ENCODE measurements at regions not wholly inside any gene's neighbourhood (a gene's known extent, or its start where the extent isn't known, plus 50 kb on each side); places are given as distances from the start of the nearest gene placed in this dataset.

GRCh38 chr14:52166822-52167221 is 98.0 kb upstream of the NID2 start:
- peaks cover 1% of the 10 kb centered on the region; the same call in 1 of the 3 replicates for H3K9me3 ChIP-seq (replicated peaks; ENCODE audit: control insufficient read depth, insufficient read depth, low read length)
- RAD21 ChIA-PET (ENCODE audit: unreplicated experiment), result no interaction called here
- FAIRE-seq, result no peak

DNA sequence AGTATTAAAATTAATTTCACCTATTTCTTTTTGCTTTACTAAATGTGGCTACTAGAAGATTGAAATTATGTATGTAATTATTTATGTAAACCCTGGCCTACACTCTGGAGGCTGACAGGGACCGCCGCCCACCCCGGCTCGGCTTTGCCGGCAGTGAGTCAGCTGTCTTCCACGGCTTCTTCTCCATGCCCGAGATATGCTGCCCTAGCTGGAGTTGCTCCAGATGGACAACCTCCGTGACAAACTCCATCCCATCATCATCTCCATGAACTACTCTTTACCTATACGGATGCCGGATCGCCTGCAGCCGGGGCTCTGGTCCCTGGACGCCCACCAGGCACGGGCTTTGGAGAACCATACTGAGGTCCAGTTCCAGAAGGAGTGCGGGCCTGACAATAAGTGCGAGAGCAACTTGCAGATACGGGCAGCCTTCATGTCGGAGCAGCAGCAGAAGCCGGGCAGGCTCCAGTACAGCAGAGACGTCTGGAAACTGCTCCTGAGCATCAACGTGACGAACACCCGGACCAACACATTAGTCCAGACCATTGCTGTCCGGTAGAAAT is 86.9 kb upstream of the NID2 start:
- CTCF ChIA-PET, result no interaction called here
- Histone ChIP-seq H3K9ac (ENCODE audit: control insufficient read depth, insufficient read depth, low read length) (no peak overlapping the region), H3K4me2 (ENCODE audit: control insufficient read depth, insufficient read depth) (no peak overlapping the region), H3K36me3 (ENCODE audit: control insufficient read depth in 2 of 2, insufficient read depth in 2 of 2, low read length in 1 of 2) (no peaks in the 10 kb centered on the region), H3K4me1 (ENCODE audit: control insufficient read depth, insufficient read depth, low read length) (no peaks in the 10 kb centered on the region), H3K27me3 (replicated peaks in 1 of 2; ENCODE audit: control insufficient read depth in 2 of 2, insufficient read depth in 2 of 2, low read length in 1 of 2) (no peaks in the 10 kb centered on the region), H2AFZ (ENCODE audit: control insufficient read depth, low read depth, low read length) (no peak overlapping the region), H3K4me3 (no peak overlapping the region), H4K20me1 (ENCODE audit: control insufficient read depth, insufficient read depth) (no peaks in the 10 kb centered on the region), H3K79me2 (ENCODE audit: control insufficient read depth, insufficient read depth, low read length) (no peaks in the 10 kb centered on the region), H3K9me3 (replicated peaks; ENCODE audit: control insufficient read depth, insufficient read depth, low read length) (no peaks in the 10 kb centered on the region), H3K27ac (ENCODE audit: control insufficient read depth, insufficient read depth) (no peak overlapping the region)
- in situ Hi-C loops (cut with MboI), result no loop called here
- 67% methylated on average over 24 of the region's 24 CpGs for WGBS (ENCODE audit: insufficient coverage, insufficient replicate concordance, low lambda C conversion rate, missing lambda C conversion rate)
- ATAC-seq, result no peak
- RAD21 ChIA-PET (ENCODE audit: unreplicated experiment), result no interaction called here
- DNase-seq (ENCODE audit: low read depth, low spot score), result no peak
- BruUV-seq (replicated peaks), result no TSS peak
- POLR2A ChIA-PET, result no interaction called here
- intact Hi-C loops (cut with micrococcal nuclease; ENCODE audit: unreplicated experiment), result no loop called here
- SMC1A ChIA-PET (ENCODE audit: uncharacterized antibody, unreplicated experiment), result no interaction called here
- no peak for FAIRE-seq
- TF ChIP-seq JUNB (IDR thresholded peaks at IDR 0.05) (no peak), PML (IDR thresholded peaks at IDR 0.05; ENCODE audit: low read length) (no peak), CBX5 (IDR thresholded peaks at IDR 0.05; ENCODE audit: low read depth) (no peak), SRF (IDR thresholded peaks at IDR 0.05; ENCODE audit: low read depth in 2 of 2, low read length in 2 of 2) (no peak), MYB (IDR thresholded peaks at IDR 0.05; ENCODE audit: borderline replicate concordance, low read depth, low read length) (no peak), ASH2L (IDR thresholded peaks at IDR 0.05; ENCODE audit: borderline replicate concordance, low read depth) (no peak), CEBPB (IDR thresholded peaks at IDR 0.05; ENCODE audit: borderline replicate concordance in 1 of 2, low read depth in 2 of 2, low read length in 2 of 2) (no peak), TAF1 (IDR thresholded peaks at IDR 0.05; ENCODE audit: borderline replicate concordance, low read depth, low read length) (no peak), CHD1 (IDR thresholded peaks at IDR 0.05; ENCODE audit: low read depth, low read length) (no peak), ZNF687 (IDR thresholded peaks at IDR 0.05) (no peak)

More at GRCh38 chr14:52166822-52167221, 98.0 kb upstream of the NID2 start:
- no peak for TF ChIP-seq SRF (IDR thresholded peaks at IDR 0.05; ENCODE audit: low read depth in 2 of 2, low read length in 2 of 2)
- Histone ChIP-seq H3K4me1 (ENCODE audit: control insufficient read depth, insufficient read depth, low read length) (no peaks in the 10 kb centered on the region), H3K27ac (ENCODE audit: control insufficient read depth, insufficient read depth) (no peak overlapping the region), H3K36me3 (ENCODE audit: control insufficient read depth in 2 of 2, insufficient read depth in 2 of 2, low read length in 1 of 2) (no peaks in the 10 kb centered on the region), H3K79me2 (ENCODE audit: control insufficient read depth, insufficient read depth, low read length) (no peaks in the 10 kb centered on the region), H3K9ac (ENCODE audit: control insufficient read depth, insufficient read depth, low read length) (no peak overlapping the region), H3K27me3 (replicated peaks in 1 of 2; ENCODE audit: control insufficient read depth in 2 of 2, insufficient read depth in 2 of 2, low read length in 1 of 2) (no peaks in the 10 kb centered on the region), H3K4me3 (no peak overlapping the region), H2AFZ (ENCODE audit: control insufficient read depth, low read depth, low read length) (no peak overlapping the region), H3K4me2 (ENCODE audit: control insufficient read depth, insufficient read depth) (no peak overlapping the region), H4K20me1 (ENCODE audit: control insufficient read depth, insufficient read depth) (no peaks in the 10 kb centered on the region)
- POLR2A ChIA-PET, result no interaction called here
- SMC1A ChIA-PET (ENCODE audit: uncharacterized antibody, unreplicated experiment), result no interaction called here
- WGBS (ENCODE audit: insufficient coverage, insufficient replicate concordance, low lambda C conversion rate, missing lambda C conversion rate), result 46% methylated on average over 11 of the region's 11 CpGs
- intact Hi-C loops (cut with micrococcal nuclease; ENCODE audit: unreplicated experiment) (no loop called here), in situ Hi-C loops (cut with MboI) (no loop called here)
- DNase-seq (ENCODE audit: low read depth, low spot score) (no peak), ATAC-seq (no peak)
- BruUV-seq (replicated peaks), result no TSS peak
- CTCF ChIA-PET, result no interaction called here
